GM08714 (cell line): ENCODE measurements at regions not wholly inside any gene's neighbourhood (a gene's known extent, or its start where the extent isn't known, plus 50 kb on each side); places are given as distances from the start of the nearest gene placed in this dataset.

Source experiments
- H3K4me3 ChIP-seq: fragments of 200-500 bp; sonication (Bioruptor generic); 2 replicates; pipeline ENCODE4 v1.5.1; 2014; ENCODE audit warnings: mild to moderate bottlenecking, low read length, inconsistent platforms
- ZNF274 ChIP-seq: IDR thresholded peaks from 2 replicates; pipeline ENCODE4 v1.6.1; 2012; ENCODE audit warnings: mild to moderate bottlenecking, low read depth, low read length

DNA sequence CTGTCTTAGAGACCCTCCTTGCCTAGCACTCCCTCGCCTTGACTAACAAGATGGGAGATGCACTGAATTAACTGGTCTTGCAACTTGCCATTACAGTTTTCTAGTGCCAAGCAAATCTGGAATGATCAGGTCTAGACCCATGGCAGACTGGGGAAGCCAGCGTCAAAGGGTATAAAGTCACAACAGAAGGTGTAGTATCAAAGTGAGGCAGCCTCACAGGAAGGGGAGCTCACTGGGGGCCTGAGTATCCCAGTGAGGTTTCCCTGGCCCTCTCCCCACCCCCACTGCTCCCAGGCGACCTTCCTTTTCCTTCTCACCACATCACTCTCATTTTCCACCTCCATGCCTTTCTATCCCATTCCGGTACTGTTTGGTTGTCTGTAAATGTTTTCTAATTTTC lies 83.5 kb upstream of the DOCK9 start:
- TF ChIP-seq ZNF274, result no peak
- H3K4me3 ChIP-seq, result no peak overlapping the region

DNA sequence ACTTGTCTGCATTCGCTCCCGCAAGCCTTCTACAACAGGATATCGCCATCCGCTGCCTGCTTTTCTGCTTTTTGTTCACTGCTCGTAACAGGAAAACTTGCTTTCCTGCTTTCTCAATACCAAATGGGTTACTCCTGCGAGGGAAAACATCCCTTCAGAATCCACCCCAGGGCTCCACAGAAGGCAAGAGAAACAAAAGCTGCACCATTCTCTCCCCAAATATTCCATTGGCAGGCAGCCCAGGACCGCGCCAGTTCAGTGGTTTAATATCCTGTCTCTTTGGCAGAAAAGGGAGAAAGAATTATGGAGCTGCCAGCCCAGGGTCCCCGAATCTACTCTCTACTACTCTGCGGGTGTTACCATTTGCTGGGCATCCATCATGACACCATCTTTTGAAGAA lies 84.7 kb upstream of the DOCK9 start:
- no peak for TF ChIP-seq ZNF274

GRCh38 chr13:99063178-99063577 lies 85.3 kb upstream of the DOCK9 start:
- no peak for TF ChIP-seq ZNF274
- no peak overlapping the region for H3K4me3 ChIP-seq

More for the DNA sequence above, 84.7 kb upstream of the DOCK9 start:
- no peak overlapping the region for H3K4me3 ChIP-seq

DNA sequence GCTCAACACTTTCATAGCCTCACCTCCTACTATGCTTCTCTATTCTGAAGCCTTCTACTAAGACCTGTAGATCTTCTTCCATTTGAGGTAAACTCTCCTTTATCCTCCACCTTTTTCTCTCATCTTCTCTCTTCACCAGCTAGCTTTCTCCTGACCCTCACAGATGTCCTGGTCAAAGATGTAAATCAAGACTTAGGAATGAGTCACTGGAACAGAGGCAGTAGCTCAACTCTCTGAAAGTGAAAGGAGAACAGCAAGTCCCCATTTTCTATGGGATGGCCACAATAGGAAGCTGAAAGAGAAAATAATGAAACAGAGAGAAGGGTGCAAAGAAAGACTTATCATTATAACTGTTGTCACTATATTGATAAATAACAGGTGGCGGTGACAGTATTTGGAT lies 86.1 kb upstream of the DOCK9 start:
- no peak for TF ChIP-seq ZNF274
- no peak overlapping the region for H3K4me3 ChIP-seq

DNA sequence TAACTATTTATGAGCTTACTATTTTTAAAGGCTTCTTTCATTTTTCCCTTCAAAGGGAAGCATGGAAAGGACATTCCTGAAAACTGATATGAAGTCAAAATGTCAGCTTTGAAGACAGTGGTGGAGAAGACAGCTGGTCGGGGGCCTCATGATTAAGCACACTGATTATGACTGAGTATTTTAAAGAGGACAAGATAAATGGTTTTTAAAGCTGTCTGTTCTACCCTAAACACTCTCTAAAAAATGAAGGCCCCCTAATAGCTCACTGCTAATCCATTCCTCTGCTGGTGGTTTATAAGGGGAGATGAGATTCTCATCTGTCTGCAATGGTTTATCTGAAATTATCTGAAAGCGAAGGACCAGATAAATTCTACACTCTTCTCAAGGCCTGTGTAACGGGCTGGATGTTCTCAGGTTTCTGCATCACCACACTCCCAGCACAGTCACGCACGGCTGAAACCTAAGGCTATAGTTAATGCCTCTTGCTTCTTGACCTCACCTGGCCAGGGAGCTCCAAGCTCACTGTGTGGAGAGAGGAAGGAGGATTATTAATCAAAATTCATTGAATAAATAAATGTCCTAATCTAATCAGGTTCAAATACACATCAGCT lies 86.9 kb upstream of the DOCK9 start:
- TF ChIP-seq ZNF274, result no peak
- no peak overlapping the region for H3K4me3 ChIP-seq

- no peak for TF ChIP-seq ZNF274
- no peak overlapping the region for H3K4me3 ChIP-seq
Measured at GRCh38 chr13:99065235-99066015, 87.6 kb upstream of the DOCK9 start.

- no peak for TF ChIP-seq ZNF274
- no peak overlapping the region for H3K4me3 ChIP-seq
Measured at GRCh38 chr13:99066219-99066618, 88.4 kb upstream of the DOCK9 start.

DNA sequence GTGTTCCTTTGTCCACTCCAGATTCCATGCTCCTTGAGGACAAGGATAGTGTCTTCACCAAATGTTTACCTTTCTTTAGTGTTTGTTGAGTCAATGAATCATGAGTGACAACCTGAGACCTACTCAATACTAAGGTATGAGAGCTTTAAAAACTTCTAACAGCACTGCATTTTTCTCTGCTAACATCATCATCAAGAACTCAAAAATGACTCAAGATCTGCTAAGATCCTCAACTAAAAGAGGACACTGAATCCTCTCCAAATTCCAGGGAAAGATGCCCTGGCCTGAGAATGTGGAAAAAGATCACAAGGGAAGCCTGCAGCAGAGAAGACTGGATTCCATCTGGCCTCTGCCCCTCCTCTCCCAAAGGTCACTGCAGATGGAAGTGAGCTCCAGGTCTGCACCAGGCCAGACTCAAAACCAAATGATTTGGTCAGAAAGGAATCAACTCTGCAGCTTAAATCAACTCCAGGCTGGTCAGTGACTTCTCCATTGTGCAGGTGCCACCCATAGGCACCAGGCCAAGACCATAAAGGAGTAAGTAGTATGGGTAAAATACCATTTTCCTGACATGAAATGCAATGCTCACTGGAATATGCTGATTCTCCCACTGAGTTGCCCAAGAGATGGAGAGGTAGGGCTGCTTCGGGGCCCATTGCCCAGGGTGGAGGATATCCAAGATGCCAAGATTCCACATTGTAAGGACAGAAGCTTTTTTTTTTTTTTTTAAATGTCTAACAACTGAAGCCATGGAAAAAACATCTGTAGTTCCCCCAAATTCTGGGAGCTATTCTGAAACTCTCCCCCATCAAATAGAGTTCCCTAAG lies 89.5 kb upstream of the DOCK9 start:
- no peak for TF ChIP-seq ZNF274
- no peak overlapping the region for H3K4me3 ChIP-seq

GRCh38 chr13:99071211-99071610 lies 93.3 kb upstream of the DOCK9 start:
- TF ChIP-seq ZNF274, result no peak
- no peak overlapping the region for H3K4me3 ChIP-seq

DNA sequence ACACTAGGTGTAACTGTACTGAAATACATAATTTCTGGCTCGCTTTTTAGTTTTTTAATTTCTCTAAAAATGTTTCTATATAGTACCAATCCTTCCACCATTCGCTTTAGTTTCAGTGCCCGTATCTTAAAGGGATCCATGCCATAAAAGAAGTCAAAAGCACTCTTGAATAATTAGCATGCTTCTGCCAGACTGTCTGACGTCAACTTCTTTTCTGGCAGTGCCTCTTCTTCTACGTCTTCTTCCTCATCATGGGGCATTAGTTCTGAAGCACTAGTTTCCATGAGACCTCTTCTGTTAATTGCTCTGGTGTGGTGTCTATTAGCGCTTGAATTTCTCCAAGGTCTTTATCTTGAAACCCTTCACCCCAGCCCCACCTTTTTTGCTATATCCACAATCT lies 93.8 kb upstream of the DOCK9 start:
- H3K4me3 ChIP-seq, result no peak overlapping the region
- TF ChIP-seq ZNF274, result no peak

DNA sequence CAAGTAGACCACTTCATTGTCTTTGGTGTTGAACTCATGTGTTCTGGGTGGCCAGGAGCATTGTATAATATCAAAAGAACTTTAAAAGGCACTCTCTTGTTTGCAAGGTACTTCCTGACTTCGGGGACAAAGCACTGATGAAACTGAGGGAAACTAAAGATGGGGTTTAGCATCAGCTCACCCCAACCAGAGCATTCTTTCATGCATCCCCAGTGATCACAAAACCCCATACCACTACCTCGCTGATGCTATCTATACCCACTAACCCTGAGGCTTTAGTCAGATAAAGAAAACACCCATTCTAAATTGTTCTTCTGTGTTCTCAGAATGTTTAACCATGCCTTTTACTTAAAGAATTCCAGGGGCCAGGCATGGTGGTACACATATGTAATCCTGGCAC lies 94.5 kb upstream of the DOCK9 start:
- H3K4me3 ChIP-seq, result no peak overlapping the region
- TF ChIP-seq ZNF274, result no peak

DNA sequence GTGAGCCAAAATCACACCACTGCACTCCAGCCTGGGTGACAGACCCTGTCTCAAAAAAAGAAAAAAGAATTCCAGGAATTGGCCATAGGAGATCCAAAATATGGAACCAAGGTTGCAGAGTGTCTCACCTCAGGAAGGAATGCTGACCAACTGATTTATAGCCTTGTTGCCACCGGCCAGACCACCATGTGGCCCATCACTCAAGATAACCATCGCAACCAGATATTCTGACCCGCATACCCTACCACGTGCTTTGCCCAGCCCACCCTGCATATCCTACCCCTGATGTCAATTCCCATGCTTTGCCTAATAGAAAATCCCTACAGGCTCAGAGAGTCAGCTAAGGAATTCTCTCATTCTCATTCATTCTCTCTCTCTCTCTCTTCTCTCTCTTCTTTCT lies 95.1 kb upstream of the DOCK9 start:
- TF ChIP-seq ZNF274, result no peak
- no peak overlapping the region for H3K4me3 ChIP-seq

DNA sequence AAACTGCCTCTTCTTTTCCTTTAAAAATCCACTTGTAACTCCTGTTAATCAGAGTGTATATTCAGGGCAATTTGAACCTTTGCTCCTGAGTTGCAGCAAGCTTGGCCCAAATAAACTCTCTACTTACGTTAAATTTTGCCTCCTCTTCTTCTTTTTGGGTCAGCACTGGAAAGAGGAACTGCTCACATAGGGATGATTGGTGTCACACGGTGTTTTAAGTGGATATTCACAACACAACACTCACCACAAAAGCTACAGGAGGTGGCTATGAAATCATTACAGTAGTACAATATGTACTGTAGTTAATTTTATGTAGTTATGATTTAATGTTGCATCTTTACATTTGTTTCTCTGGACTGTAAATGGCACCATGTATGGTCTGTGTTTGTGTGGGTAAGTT lies 96.8 kb upstream of the DOCK9 start:
- no peak overlapping the region for H3K4me3 ChIP-seq
- TF ChIP-seq ZNF274, result no peak

DNA sequence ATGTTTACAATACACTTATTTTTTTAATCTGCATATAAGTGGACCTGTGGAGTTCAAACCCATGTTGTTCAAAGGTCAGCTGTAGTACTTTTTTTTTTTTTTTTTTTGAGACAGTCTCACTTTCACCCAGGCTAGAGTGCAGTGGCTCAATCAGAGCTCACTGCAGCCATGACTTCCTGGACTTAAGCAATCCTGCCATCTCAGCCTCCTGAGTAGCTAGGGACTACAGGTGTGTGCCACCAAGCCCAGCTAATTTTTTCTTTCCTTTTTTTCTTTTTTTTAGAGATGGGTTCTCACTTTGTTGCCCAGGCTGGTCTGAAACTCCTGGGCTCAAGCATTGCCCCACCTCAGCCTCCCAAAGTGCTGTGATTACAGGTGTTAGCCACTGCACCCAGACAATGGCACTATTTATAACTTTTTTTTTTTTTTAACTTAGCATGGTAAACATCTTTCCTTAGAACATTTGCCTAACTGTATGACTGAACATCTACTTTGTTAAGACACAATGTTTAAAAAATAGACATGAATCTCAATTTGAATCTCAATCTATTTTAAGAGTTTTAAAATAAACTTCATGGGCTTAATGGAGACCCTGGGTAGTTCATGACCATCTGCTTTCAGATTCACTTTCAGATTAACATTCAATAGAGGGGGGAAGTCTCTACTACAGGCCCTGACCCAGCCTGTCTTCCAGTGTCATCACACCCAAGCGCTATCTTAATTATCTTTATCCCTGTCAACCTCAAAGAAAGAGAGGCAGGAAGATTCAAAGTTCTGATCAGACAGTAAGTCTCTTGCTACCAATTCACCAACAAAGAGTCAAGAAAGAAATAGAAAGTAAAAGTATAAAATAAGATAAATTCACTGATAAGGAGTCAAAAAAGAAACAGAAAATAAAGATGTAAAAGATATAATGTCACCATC lies 97.7 kb upstream of the DOCK9 start:
- no peak for TF ChIP-seq ZNF274
- H3K4me3 ChIP-seq, result peak overlapping the region; percentile 19; the same call in 1 of the 2 replicates
